ENCODE measurements at regions not wholly inside any gene's neighbourhood (a gene's known extent, or its start where the extent isn't known, plus 50 kb on each side); places are given as distances from the start of the nearest gene placed in this dataset.

GRCh38 chr3:194828116-194828515 lies 142.4 kb downstream of the FAM43A start:
- TF ChIP-seq, protein P1, sequence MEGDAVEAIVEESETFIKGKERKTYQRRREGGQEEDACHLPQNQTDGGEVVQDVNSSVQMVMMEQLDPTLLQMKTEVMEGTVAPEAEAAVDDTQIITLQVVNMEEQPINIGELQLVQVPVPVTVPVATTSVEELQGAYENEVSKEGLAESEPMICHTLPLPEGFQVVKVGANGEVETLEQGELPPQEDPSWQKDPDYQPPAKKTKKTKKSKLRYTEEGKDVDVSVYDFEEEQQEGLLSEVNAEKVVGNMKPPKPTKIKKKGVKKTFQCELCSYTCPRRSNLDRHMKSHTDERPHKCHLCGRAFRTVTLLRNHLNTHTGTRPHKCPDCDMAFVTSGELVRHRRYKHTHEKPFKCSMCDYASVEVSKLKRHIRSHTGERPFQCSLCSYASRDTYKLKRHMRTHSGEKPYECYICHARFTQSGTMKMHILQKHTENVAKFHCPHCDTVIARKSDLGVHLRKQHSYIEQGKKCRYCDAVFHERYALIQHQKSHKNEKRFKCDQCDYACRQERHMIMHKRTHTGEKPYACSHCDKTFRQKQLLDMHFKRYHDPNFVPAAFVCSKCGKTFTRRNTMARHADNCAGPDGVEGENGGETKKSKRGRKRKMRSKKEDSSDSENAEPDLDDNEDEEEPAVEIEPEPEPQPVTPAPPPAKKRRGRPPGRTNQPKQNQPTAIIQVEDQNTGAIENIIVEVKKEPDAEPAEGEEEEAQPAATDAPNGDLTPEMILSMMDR (IDR thresholded peaks at IDR 0.05) = no peak
- TF ChIP-seq POLR2A (IDR thresholded peaks at IDR 0.05) = no peak
- H3K27me3 ChIP-seq = no peaks in the 10 kb centered on the region
- no peaks in the 10 kb centered on the region for H3K4me1 ChIP-seq
- no peak for DNase-seq
- H3K4me3 ChIP-seq = no peak overlapping the region
- no peak overlapping the region for H3K27ac ChIP-seq
- WGBS, 2 donors = 88% methylated on average over 6 of the region's 6 CpGs
- H3K36me3 ChIP-seq (ENCODE audit: low read depth, missing control alignments) = no peaks in the 10 kb centered on the region
- H3K9me3 ChIP-seq = no peaks in the 10 kb centered on the region
- intact Hi-C loops (cut with DNase I; ENCODE audit: low total_unique reads) = no loop called here

- Histone ChIP-seq H3K9me3 (no peaks in the 10 kb centered on the region), H3K4me3 (no peak overlapping the region), H3K36me3 (ENCODE audit: low read depth, missing control alignments) (no peaks in the 10 kb centered on the region), H3K27me3 (no peaks in the 10 kb centered on the region), H3K4me1 (no peaks in the 10 kb centered on the region), H3K27ac (no peak overlapping the region)
- WGBS, 2 donors = 75 to 84% methylated on average over 4 of the region's 4 CpGs
- TF ChIP-seq, protein P1 (IDR thresholded peaks at IDR 0.05) = no peak
- no peak for TF ChIP-seq POLR2A (IDR thresholded peaks at IDR 0.05)
- no peak for DNase-seq
- intact Hi-C loops (cut with DNase I; ENCODE audit: low total_unique reads) = no loop called here
Measured at GRCh38 chr3:194828926-194829325, 143.2 kb downstream of the FAM43A start.

- TF ChIP-seq, protein P1 (IDR thresholded peaks at IDR 0.05) = no peak
- no peak for TF ChIP-seq POLR2A (IDR thresholded peaks at IDR 0.05)
- 73 to 86% methylated on average over 6 of the region's 6 CpGs for WGBS, 2 donors
- no peak for DNase-seq
- no peaks in the 10 kb centered on the region for H3K4me1 ChIP-seq
- intact Hi-C loops (cut with DNase I; ENCODE audit: low total_unique reads) = no loop called here
- no peak overlapping the region for H3K4me3 ChIP-seq
- H3K9me3 ChIP-seq = no peaks in the 10 kb centered on the region
- no peaks in the 10 kb centered on the region for H3K36me3 ChIP-seq (ENCODE audit: low read depth, missing control alignments)
- H3K27me3 ChIP-seq = no peaks in the 10 kb centered on the region
- H3K27ac ChIP-seq = no peak overlapping the region
Measured at GRCh38 chr3:194830401-194830800, 144.7 kb downstream of the FAM43A start.

GRCh38 chr3:194830978-194831377 lies 145.3 kb downstream of the FAM43A start:
- no peaks in the 10 kb centered on the region for H3K4me1 ChIP-seq
- no peaks in the 10 kb centered on the region for H3K27me3 ChIP-seq
- no peak overlapping the region for H3K27ac ChIP-seq
- DNase-seq = no peak
- H3K9me3 ChIP-seq = no peaks in the 10 kb centered on the region
- intact Hi-C loops (cut with DNase I; ENCODE audit: low total_unique reads) = no loop called here
- 89 to 95% methylated on average over 1 of the region's 1 CpG for WGBS, 2 donors
- H3K4me3 ChIP-seq = no peak overlapping the region
- H3K36me3 ChIP-seq (ENCODE audit: low read depth, missing control alignments) = no peaks in the 10 kb centered on the region
- TF ChIP-seq, protein P1 (IDR thresholded peaks at IDR 0.05) = no peak
- no peak for TF ChIP-seq POLR2A (IDR thresholded peaks at IDR 0.05)

DNA sequence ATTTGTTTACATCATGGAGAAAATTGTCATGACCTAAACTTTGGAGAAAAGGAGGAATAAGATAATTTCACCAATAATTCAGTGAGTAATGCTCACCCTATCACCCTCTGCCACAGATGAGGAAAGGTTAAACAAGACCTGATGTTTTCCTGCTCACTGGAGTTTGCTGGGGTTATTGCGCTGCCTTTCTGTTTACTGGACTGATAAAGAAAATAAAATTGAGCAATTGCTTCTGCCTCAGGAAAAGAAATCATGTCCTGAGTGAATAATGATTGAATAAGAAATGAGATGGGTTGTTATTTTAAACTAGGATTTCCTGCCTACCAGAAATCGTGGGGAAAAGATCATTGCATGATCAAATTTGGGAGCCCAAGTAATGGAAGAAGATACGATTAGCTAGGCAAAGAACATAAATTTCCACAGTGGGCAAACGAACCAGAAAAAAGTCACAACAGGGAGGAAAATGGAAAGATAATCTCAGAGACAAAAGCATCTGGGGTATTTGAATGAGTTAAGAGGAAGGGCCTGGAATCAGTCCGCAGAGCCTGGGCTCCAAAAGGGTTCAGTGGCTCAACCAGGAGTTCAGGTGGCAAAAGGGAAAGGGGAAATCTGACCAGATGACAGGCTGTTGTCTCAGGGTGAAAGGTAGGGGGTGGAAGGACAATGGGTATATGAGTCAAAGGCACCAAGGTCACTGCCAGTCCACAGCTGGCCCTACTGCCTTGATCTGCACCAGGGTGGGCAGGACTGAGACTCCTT lies 146.8 kb downstream of the FAM43A start:
- Histone ChIP-seq H3K36me3 (ENCODE audit: low read depth, missing control alignments) (no peaks in the 10 kb centered on the region), H3K9me3 (no peaks in the 10 kb centered on the region), H3K27ac (no peak overlapping the region), H3K4me1 (no peaks in the 10 kb centered on the region), H3K4me3 (no peak overlapping the region), H3K27me3 (no peaks in the 10 kb centered on the region)
- TF ChIP-seq, protein P1 (IDR thresholded peaks at IDR 0.05) = no peak
- no peak for TF ChIP-seq POLR2A (IDR thresholded peaks at IDR 0.05)
- intact Hi-C loops (cut with DNase I; ENCODE audit: low total_unique reads) = no loop called here
- WGBS, 2 donors = 83 to 91% methylated on average over 5 of the region's 5 CpGs
- DNase-seq = no peak

Measured in testis (tissue), 2 donors.